Activated CD4-positive, alpha-beta memory T cell treated with anti-CD3 and anti-CD28 coated beads, Interleukin-2, amount 10 ng/mL, durations not matched to agents 7 days and 5 days (primary cell): ENCODE measurements at regions not wholly inside any gene's neighbourhood (a gene's known extent, or its start where the extent isn't known, plus 50 kb on each side); places are given as distances from the start of the nearest gene placed in this dataset.
"Not testable (repeated sequence)": the region's sequence is repeated elsewhere in the genome, so short reads cannot be mapped to it uniquely, and the experiment has no call there.

Experiments
- CTCF ChIA-PET: fragments of 350-600 bp; sonication (Branson Sonifier 250); formaldehyde crosslinking; loops from one replicate; lab custom pipeline; 2021; ENCODE audit warnings: antibody characterized with exemption, inconsistent platforms; lab: Charles Lee
- POLR2A ChIA-PET: fragments of 350-600 bp; sonication (Branson Sonifier 250); formaldehyde crosslinking; loops from one replicate; lab custom pipeline; 2021; ENCODE audit warnings: antibody characterized with exemption; lab: Charles Lee
- DNase-seq: peaks from one replicate; pipeline ENCODE4 v3.0.0-alpha.2; 2020
- H3K27ac Mint-ChIP-seq: one replicate; pipeline ENCODE4 v1.8.0; 2021; ENCODE audit warnings: mild to moderate bottlenecking, mixed read lengths
- H3K27me3 Mint-ChIP-seq: one replicate; pipeline ENCODE4 v1.8.0; 2021; ENCODE audit warnings: mixed read lengths
- H3K36me3 Mint-ChIP-seq: one replicate; pipeline ENCODE4 v1.8.0; 2021; ENCODE audit warnings: low read depth, mixed read lengths
- H3K4me1 Mint-ChIP-seq: one replicate; pipeline ENCODE4 v1.8.0; 2021; ENCODE audit warnings: mixed read lengths
- H3K4me3 Mint-ChIP-seq: one replicate; pipeline ENCODE4 v1.8.0; 2021; ENCODE audit warnings: mild to moderate bottlenecking, mixed read lengths
- H3K9me3 Mint-ChIP-seq: one replicate; pipeline ENCODE4 v1.8.0; 2021; ENCODE audit warnings: mixed read lengths

GRCh38 chr5:62780888-62781287 lies 202.3 kb downstream of the LRRC70 start:
- Mint-ChIP-seq H3K4me3 (no peak overlapping the region), H3K27ac (no peak overlapping the region), H3K27me3 (peaks cover 5% of the 10 kb centered on the region), H3K9me3 (no peaks in the 10 kb centered on the region), H3K4me1 (peaks cover 3% of the 10 kb centered on the region), H3K36me3 (no peaks in the 10 kb centered on the region)
- POLR2A ChIA-PET = no interaction called here
- CTCF ChIA-PET = interaction anchor here (0.7 to 4.3 kb wide), 6 partner anchors 15 to 557 kb away, joined by 3 to 25 read pairs (median 5); no protein-coding TSS in a partner anchor
- no peak for DNase-seq

DNA sequence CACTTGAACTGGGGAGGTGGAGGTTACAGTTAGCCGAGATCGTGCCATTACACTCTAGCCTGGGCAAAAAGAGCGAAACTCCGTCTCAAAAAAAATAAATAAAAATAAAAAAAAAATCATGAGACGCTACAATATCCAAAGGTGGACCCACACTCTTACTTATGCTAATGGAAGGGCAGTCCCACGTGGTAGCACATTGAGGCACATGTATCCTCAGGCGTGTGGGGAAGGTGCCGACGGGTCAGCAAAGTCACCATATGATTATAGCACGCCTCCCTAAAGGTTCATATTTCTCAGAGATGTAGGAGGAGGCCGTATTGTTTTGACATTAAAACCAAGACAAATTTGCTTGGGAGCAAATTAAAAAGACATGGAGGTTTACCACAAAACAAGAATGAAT lies 201.6 kb downstream of the LRRC70 start:
- CTCF ChIA-PET = interaction anchor here (0.9 to 4.3 kb wide), 6 partner anchors 317 to 556 kb away, joined by 3 to 25 read pairs (median 5); no protein-coding TSS in a partner anchor
- H3K27me3 Mint-ChIP-seq = peaks cover 5% of the 10 kb centered on the region
- H3K4me1 Mint-ChIP-seq = peaks cover 3% of the 10 kb centered on the region
- POLR2A ChIA-PET = no interaction called here
- no peak overlapping the region for H3K4me3 Mint-ChIP-seq
- H3K9me3 Mint-ChIP-seq = no peaks in the 10 kb centered on the region
- H3K27ac Mint-ChIP-seq = no peak overlapping the region
- no peak for DNase-seq
- H3K36me3 Mint-ChIP-seq = no peaks in the 10 kb centered on the region

GRCh38 chr5:62779010-62779422 lies 200.4 kb downstream of the LRRC70 start:
- peaks cover 3% of the 10 kb centered on the region for H3K4me1 Mint-ChIP-seq
- CTCF ChIA-PET = interaction anchor here (0.8 to 4.3 kb wide), 6 partner anchors 85 to 335 kb away, joined by 3 to 25 read pairs (median 4); no protein-coding TSS in a partner anchor
- no peak overlapping the region for H3K4me3 Mint-ChIP-seq
- H3K27me3 Mint-ChIP-seq = peaks cover 5% of the 10 kb centered on the region
- H3K27ac Mint-ChIP-seq = no peak overlapping the region
- DNase-seq = no peak
- H3K36me3 Mint-ChIP-seq = no peaks in the 10 kb centered on the region
- H3K9me3 Mint-ChIP-seq = no peaks in the 10 kb centered on the region
- POLR2A ChIA-PET = interaction anchor here (0.6 kb wide), 1 partner anchor 17 kb away, joined by 3 read pairs; no protein-coding TSS in a partner anchor

DNA sequence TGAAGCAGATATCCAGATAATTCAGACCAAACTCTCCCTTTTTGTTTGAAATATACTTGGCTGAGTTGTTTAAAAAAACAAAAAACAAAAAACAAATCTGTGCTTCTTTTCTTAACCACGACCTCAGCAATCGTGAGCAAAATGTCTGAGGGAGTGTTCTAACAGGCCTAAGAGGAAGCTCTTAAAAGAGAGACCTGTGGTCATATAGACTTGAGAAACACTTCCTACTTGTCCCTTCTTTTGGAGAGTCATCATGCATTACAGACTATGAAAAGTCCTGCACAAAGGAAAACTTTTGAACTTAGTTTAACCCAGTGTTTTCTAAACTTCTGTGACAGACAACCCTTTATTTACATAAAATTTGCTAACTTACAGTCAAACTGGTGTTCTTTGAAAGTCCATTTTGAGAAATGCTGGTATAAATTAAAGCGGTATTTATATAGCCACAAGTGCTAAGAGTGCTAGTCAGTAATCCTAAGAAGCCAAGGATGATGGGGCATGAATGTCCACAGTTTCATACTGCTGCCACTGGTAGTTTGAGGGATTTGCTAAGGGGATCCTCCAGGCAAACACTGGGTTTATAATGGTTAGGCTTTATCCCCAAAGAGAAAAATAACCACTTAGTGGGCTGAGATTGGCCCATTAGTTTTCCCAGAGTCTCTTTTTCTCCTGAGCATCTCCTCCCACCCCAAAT lies 199.8 kb downstream of the LRRC70 start:
- CTCF ChIA-PET = interaction anchor here (0.7 to 4.3 kb wide), 8 partner anchors 84 to 334 kb away, joined by 3 to 25 read pairs (median 4); no protein-coding TSS in a partner anchor
- POLR2A ChIA-PET = interaction anchor here (0.6 kb wide), 1 partner anchor 17 kb away, joined by 3 read pairs; no protein-coding TSS in a partner anchor
- no peaks in the 10 kb centered on the region for H3K9me3 Mint-ChIP-seq
- no peaks in the 10 kb centered on the region for H3K36me3 Mint-ChIP-seq
- no peak overlapping the region for H3K4me3 Mint-ChIP-seq
- no peak overlapping the region for H3K27ac Mint-ChIP-seq
- peaks cover 1% of the 10 kb centered on the region for H3K4me1 Mint-ChIP-seq
- peaks cover 5% of the 10 kb centered on the region for H3K27me3 Mint-ChIP-seq
- DNase-seq = no peak

DNA sequence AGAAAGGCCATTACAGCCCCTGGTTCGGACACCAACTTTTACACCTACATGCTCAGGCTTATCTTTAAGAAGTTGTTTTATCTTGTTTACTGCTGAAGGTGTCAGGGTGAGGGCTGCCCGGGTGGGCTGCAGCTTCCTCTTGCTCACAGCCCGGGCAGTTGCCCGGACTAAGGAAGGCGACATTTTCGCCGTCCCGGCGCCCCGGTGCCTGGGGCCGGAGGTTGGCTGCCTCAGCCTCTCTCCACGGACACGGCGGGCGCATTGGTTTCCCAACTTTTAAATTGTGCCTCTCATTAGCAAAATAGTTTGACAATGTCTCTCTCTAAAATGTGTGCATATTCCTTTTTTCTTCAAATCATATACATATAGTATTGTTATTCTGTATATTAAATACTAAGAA lies 198.5 kb downstream of the LRRC70 start:
- H3K4me1 Mint-ChIP-seq, DNase-seq, H3K36me3 Mint-ChIP-seq, H3K27ac Mint-ChIP-seq, POLR2A ChIA-PET, H3K4me3 Mint-ChIP-seq, H3K9me3 Mint-ChIP-seq, H3K27me3 Mint-ChIP-seq: not testable (repeated sequence)
- CTCF ChIA-PET = interaction anchor here (0.6 kb wide), 1 partner anchor 336 kb away, joined by 6 read pairs; no protein-coding TSS in a partner anchor

DNA sequence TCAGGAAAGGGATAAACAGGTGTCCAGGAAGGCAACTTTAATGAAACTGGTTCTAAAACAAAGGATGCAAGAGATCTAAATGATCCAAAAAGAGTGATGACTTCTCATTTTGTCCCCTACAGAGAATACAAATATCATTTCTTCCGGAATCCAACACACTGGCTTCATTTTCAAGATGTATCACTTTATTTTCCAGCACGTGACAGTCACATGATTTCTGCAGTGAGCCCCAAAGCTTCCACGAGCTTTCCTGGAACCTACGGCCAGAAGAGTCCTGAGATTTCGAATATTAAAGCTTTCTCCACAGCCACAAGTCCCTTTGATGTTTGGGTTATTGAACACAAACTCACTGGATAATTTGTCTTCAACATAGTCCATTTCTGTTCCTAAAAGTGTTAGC lies 198.0 kb downstream of the LRRC70 start:
- POLR2A ChIA-PET, H3K36me3 Mint-ChIP-seq, H3K9me3 Mint-ChIP-seq, H3K4me3 Mint-ChIP-seq, DNase-seq, H3K27ac Mint-ChIP-seq, H3K27me3 Mint-ChIP-seq, H3K4me1 Mint-ChIP-seq: not testable (repeated sequence)
- CTCF ChIA-PET = interaction anchor here (0.6 kb wide), 1 partner anchor 336 kb away, joined by 6 read pairs; no protein-coding TSS in a partner anchor

GRCh38 chr5:62773460-62773859 lies 194.8 kb downstream of the LRRC70 start:
- H3K27me3 Mint-ChIP-seq = peaks cover 18% of the 10 kb centered on the region
- ChIA-PET POLR2A (no interaction called here), CTCF (no interaction called here)
- no peak overlapping the region for H3K4me3 Mint-ChIP-seq
- no peak for DNase-seq
- no peaks in the 10 kb centered on the region for H3K4me1 Mint-ChIP-seq
- H3K9me3 Mint-ChIP-seq = no peaks in the 10 kb centered on the region
- H3K36me3 Mint-ChIP-seq = no peaks in the 10 kb centered on the region
- no peak overlapping the region for H3K27ac Mint-ChIP-seq

GRCh38 chr5:62771341-62771740 lies 192.7 kb downstream of the LRRC70 start:
- no peak overlapping the region for H3K27ac Mint-ChIP-seq
- ChIA-PET CTCF (no interaction called here), POLR2A (no interaction called here)
- H3K36me3 Mint-ChIP-seq = no peaks in the 10 kb centered on the region
- DNase-seq = no peak
- no peaks in the 10 kb centered on the region for H3K4me1 Mint-ChIP-seq
- no peaks in the 10 kb centered on the region for H3K9me3 Mint-ChIP-seq
- H3K27me3 Mint-ChIP-seq = peaks cover 15% of the 10 kb centered on the region
- no peak overlapping the region for H3K4me3 Mint-ChIP-seq

DNA sequence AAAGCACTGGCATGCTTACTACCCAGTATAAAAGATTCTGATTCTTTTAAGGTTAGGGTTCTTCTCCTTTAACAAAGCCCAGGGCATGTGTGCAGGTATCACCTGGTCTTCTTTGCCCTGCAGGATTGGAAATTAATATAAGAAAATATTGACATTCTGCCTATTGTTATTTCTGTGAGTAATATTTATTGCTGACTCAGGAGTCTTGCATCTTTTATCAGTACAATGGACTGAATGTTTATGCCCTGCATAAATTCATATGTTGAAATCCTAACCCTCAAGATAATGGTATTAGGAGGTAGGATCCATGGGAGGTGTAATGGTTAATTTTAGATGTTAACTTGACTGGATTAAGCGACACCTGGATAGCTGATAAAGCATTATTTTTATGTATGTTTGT lies 189.0 kb downstream of the LRRC70 start:
- Mint-ChIP-seq H3K36me3 (no peaks in the 10 kb centered on the region), H3K4me3 (no peak overlapping the region), H3K27me3 (peaks cover 18% of the 10 kb centered on the region), H3K4me1 (no peaks in the 10 kb centered on the region), H3K9me3 (no peaks in the 10 kb centered on the region), H3K27ac (no peak overlapping the region)
- POLR2A ChIA-PET = no interaction called here
- no peak for DNase-seq
- CTCF ChIA-PET = no interaction called here

DNA sequence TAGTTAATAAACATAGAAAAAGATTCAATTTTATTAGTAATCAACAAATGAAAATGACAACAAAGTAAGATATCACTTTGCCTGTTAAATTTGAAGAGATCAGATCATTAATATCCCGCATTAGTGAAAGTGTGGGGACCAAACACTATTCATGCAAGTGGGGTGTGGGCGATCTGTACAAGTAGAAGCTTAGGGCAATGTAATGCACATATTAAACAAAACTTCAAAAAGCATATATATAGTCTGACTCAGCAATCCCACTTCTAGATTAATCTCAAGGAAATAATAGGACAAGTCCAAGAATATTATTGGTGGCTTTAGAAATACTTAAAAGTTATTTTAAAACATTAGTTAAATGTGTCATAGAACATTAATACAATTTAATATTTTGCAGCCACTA lies 188.5 kb downstream of the LRRC70 start:
- Mint-ChIP-seq H3K4me1 (no peaks in the 10 kb centered on the region), H3K9me3 (no peaks in the 10 kb centered on the region), H3K36me3 (no peaks in the 10 kb centered on the region), H3K27ac (no peak overlapping the region), H3K27me3 (peaks cover 18% of the 10 kb centered on the region), H3K4me3 (no peak overlapping the region)
- ChIA-PET POLR2A (no interaction called here), CTCF (interaction anchor here (1.0 kb wide), 1 partner anchor 26 kb away, joined by 3 read pairs; no protein-coding TSS in a partner anchor)
- no peak for DNase-seq

- no peak for DNase-seq
- ChIA-PET POLR2A (no interaction called here), CTCF (no interaction called here)
- Mint-ChIP-seq H3K27me3 (peaks cover 11% of the 10 kb centered on the region), H3K4me3 (no peak overlapping the region), H3K9me3 (no peaks in the 10 kb centered on the region), H3K36me3 (no peaks in the 10 kb centered on the region), H3K27ac (no peak overlapping the region), H3K4me1 (no peaks in the 10 kb centered on the region)
Observed at GRCh38 chr5:62762503-62762902, 183.9 kb downstream of the LRRC70 start.

GRCh38 chr5:62757686-62758085 lies 179.1 kb downstream of the LRRC70 start:
- H3K27me3 Mint-ChIP-seq = peaks cover 16% of the 10 kb centered on the region
- CTCF ChIA-PET, H3K4me1 Mint-ChIP-seq, H3K4me3 Mint-ChIP-seq, H3K36me3 Mint-ChIP-seq, H3K9me3 Mint-ChIP-seq, DNase-seq, POLR2A ChIA-PET, H3K27ac Mint-ChIP-seq: not testable (repeated sequence)

GRCh38 chr5:62752998-62753367 lies 174.4 kb downstream of the LRRC70 start:
- H3K36me3 Mint-ChIP-seq, CTCF ChIA-PET, H3K27ac Mint-ChIP-seq, POLR2A ChIA-PET, H3K4me1 Mint-ChIP-seq, H3K4me3 Mint-ChIP-seq, H3K9me3 Mint-ChIP-seq, DNase-seq: not testable (repeated sequence)
- peaks cover 10% of the 10 kb centered on the region for H3K27me3 Mint-ChIP-seq
